ENCODE measurements at regions not wholly inside any gene's neighbourhood (a gene's known extent, or its start where the extent isn't known, plus 50 kb on each side); places are given as distances from the start of the nearest gene placed in this dataset.

DNA sequence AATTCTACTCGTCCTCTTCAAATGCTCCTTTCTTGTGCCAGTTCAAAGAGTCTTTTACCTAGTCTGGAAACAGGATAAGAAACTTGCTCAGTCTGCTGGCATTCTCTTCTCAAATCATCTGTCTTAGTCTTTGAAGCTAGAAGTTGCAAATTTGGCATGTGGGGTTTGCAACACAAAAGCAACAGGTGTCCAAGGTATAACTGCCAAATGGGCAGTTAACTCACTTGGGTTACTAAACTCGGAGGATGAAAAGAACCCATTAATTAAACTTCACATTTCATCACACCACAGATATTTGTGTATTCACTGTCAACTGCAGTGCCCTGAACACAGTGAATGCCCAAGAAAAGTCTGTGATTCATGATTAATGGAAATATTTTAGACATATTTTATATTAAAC is 108.0 kb upstream of the TARS1 start:
- no peak for DNase-seq

GRCh38 chr5:33334829-33335228 is 105.9 kb upstream of the TARS1 start:
- no peak for DNase-seq

DNA sequence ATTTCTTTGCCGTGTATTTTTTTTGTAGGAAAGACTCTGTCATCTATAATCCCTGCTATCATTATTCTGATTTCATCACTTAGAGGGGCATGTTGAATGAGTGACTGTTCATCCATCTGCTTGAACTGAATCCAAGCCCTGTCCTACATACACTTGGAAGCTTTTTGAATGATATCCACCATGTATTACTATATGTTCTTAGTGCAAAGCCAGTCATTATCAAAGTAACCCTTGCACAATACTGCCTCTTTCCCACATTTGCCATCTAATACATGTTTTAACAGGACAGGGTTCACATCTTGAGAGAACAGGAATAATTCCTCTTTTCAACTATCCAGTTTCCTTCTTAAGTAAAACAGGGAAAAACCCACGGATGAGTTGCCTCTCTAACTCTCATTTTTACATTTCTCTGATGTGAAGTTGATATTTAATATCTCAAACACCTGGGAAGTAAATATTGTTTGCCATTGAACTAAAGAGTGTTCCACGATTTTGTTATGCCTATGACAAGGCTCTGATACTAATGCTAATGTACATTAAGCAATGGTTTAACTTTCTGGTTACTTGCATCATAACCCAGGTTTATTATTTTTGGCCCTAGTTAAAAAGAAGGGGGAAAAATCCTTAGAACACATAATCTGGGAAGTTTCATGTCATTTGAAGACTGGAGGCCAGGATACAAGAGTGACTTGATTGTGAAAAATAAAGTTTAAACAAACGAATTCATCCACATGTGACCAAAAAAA is 103.7 kb upstream of the TARS1 start:
- no peak for DNase-seq

GRCh38 chr5:33337637-33337992 is 103.2 kb upstream of the TARS1 start:
- no peak for DNase-seq

DNA sequence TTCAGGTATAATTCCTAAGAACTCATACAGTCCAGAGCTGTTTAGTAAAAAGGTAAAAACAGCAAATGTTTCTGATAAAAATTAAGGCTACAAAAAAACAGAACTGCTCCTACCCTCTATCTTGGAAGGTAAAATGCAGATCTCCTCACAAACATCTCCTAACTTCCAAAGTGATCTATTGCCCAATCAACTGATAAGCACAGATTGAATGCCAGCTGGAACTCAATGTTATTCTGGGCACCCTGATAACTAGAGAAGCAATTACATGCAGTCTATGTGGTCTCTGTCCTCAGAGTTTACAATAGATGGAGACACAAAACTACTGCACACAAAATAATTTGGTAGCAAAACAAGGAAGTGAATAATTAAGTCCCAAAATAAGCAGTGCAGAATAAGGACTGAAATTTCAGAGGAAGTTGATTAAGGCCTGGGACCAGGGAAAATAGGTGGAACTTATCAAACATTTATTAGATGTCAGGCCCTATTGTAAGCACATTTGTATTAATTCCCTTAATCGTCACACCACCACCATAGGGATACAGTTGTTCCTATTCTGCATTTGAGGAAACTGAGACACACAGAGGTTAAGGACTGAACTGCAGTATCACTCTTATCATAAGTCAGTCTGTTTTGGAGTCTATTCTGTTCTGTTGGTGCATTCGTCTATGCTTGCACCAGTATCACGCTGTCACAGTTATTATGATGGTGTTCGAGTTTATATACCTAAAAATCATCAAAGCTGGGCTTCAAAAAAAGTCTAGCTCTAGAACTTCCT is 102.2 kb upstream of the TARS1 start:
- no peak for DNase-seq

DNA sequence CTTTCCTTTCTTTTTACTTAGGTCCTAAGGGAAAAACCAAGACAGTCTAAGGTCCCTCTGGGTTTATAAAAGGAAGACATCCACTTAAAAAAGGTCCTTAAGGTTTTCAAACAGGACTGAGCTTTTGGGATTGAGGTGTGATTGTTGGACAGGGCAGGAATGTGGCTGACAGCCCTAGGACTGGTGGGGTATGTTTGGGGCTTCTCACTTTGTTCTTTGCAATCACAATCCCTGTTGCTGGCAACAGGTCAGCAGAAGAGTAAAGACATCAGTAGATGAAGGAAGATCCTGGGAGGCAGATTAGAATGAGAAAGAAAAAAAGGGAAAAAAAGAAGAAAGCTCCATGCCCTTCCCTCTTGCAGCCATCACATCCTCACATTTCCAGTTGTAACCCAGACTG is 101.4 kb upstream of the TARS1 start:
- DNase-seq = no peak

DNA sequence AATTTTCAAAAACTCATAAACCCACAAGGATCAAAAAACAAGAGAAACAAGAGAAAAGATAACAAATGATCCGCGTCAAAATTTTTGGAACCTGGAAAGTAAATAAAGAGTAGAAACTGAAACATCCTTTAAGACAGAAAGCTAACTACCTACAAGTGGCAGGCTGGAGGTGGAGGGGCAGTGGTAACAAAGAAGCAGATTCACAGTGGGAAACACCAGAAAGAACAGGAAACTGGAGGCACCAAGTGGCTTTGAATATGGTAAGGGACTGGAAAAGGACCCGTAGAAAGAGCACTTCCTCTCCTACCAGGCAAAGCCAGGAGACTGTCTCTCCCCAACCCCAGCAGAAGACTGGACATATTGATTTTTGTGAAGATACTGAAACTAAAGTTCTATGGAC is 100.6 kb upstream of the TARS1 start:
- DNase-seq = no peak

DNA sequence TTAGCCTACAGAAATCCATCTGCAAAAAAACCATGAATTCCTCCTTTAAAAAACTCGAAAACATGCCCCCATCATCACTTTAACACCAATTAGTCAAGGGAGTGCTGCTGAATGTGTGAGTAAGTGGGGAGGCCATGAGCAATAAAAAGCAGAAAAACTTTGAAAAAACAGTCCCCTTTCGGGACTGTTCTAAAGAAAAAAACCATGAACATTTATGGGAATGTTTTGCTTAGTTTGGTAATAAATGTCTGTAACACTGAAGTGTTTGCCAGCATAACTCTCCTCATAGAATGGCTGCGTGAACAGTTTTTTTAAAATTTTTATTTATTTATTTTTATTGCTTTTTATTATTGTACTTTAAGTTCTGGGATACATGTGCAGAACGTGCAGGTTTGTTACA is 99.4 kb upstream of the TARS1 start:
- DNase-seq = no peak

DNA sequence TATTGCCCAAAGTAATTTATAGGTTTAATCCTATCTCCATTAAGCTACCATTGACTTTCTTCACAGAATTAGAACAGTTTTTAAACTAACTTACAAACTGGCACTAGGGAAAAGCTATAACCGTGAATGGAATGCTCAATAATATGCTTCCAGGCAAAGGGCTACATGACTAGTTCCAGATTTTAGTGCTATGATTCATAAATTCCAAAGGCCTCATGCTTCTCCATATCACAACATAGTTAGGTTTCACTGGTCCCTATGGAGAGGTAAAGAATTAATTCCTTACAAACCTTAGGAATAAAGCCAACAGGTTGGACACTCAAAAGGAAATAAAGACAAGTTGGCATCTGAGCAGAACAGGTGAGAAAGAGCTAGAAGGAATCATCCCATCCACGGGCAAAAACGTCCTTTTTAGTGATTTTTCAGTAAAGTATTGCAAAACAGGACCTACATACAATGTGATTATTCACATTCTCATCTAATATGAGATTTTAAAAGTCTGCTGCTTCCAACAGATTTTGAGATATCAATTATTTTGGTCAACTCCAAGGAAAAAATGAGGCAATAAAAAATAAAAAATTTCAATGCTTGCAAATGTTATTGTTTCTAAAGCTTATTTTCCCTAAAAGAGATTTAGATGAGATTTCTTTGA is 97.0 kb upstream of the TARS1 start:
- no peak for DNase-seq

DNA sequence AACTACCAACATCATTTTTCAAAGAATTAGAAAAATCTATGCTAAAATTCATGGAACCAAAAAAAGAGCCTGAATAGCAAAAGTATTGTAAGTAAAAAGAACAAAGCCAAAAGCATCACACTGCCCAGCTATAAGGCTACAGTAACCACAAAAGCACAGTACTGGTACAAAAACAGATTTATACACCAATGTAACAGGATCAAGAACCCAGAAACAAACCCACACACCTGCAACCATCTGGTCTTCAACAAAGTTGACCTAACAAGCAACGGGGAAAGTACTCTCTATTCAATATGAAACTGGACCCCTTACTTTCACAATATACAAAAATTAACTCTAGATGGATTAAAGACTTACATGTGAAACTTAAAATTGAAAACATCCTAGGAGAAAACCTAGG is 94.2 kb upstream of the TARS1 start:
- DNase-seq = no peak

GRCh38 chr5:33361781-33362180 is 79.0 kb upstream of the TARS1 start:
- DNase-seq = no peak

DNA sequence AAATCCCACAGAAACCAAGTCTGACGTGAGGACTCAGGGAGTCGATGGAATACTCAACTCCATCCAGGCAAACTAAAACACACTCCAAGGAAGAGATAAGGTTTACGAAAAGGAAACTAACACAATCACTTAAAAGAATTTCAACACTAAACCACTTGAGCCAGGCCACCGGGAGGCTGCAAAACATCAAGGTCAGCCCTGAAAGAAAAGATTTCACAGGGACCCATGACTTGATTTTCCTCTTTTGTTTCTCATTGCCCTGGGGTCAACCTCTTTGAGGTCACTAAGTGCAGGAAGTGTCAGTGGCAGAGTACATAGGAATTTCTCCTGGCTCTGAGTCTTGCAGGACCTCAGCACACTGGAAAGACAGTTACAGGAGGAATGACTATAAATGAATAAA is 77.8 kb upstream of the TARS1 start:
- DNase-seq = no peak

GRCh38 chr5:33363537-33363936 is 77.2 kb upstream of the TARS1 start:
- DNase-seq = no peak

- DNase-seq = no peak
Observed at GRCh38 chr5:33364406-33364805, 76.4 kb upstream of the TARS1 start.

GRCh38 chr5:33367416-33367815 is 73.3 kb upstream of the TARS1 start:
- no peak for DNase-seq

DNA sequence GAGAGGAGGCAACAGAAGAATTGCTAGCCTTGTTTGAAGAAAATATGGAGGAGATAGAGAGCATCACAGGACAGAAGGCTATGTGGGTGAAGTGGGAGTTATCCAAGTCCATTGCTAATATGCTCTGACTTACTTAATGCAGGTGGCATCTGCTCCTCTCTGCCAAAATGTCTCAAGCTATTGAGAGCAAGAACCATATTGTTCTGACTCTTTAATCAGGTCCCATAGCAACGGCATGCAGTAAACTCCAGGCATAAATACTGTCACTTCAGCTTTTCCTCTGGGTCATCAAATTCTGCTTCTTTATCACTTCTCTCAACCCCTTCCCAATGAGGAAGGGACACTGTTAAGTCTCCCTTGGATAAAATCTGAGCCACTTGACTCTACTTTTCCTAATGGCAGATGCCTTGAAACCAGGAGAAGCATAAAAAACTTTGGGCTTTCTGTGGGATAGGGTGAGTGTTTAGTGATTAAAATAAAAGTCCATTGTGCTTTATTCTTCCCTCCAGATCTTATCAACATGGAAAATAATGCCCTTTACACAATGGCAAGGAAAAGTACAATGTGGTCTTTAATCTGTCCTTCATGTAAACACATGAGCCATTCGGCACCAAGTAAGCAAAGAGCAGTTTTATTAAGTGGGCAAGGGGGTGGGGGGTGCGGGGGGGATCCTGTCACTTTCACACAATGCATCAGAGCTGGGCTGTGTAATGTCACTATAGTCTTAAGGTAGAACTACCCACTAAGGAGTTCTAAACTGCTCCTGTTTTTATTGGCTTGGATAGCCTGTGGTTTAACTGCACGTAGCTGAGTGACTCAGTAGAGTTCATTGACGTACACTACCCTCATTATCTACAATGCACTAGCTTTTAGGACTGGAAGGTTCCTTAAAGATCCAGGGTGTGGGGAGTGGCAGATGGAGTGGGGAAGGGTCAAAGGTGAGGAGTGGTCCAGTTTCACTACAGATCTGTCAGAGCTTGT is 71.0 kb upstream of the TARS1 start:
- no peak for DNase-seq

DNA sequence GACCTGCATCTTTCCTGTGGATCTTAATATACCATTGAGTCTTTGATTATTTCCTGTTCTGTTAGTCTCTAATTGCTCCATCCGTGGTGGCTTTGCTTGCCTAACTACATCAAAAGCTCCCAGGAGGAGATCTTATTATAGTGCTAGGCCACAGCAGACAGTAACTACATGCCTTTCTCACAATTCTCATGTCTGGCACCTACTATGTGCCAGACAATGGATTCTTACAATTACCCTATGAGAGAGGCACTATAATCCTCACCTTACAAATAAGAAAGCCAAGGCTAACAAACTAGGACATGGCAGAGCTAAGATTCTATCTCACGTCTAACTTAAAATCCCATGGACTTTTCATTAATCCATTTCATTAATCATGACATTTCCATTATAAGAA is 70.3 kb upstream of the TARS1 start:
- no peak for DNase-seq

DNA sequence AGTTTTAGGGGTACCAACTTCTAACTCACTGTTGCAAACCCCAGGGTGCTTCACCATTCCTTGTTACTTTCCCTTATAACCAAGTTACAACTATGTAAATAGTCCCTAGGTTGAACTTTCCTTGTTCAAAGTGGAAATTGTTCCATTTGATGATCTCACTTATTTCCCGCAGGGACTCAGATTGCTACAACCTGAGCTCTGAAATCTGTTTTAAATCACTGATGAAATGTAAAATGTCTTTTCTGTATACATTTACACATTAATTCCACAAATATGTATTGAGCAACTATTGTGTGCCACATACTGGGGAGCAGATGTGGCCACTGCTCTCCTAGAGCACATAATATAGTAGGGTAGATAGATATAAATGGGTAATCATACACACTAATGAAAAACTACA is 69.1 kb upstream of the TARS1 start:
- DNase-seq = no peak

- no peak for DNase-seq
Observed at GRCh38 chr5:33372721-33373472, 67.9 kb upstream of the TARS1 start.

GRCh38 chr5:33375900-33376299 is 64.9 kb upstream of the TARS1 start:
- no peak for DNase-seq

DNA sequence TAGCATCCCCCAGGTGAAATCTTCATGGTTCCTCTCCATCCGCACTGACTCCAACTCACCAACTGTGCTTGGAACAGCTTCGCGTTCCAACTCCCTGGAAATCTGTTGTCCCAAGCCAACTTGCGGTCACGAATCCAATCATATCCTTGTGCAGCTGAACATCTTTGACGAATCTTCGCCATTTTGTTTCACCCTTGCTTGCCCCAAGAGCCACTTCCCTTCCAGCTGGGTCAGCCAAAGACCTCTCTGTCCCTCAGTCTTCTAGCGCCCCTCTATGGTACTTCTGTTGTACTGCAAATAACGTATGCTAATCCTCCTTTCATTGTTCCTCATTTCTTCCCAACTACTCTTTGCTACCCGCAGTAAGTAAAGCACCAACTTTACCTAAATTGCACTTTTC is 61.0 kb upstream of the TARS1 start:
- DNase-seq = no peak

DNA sequence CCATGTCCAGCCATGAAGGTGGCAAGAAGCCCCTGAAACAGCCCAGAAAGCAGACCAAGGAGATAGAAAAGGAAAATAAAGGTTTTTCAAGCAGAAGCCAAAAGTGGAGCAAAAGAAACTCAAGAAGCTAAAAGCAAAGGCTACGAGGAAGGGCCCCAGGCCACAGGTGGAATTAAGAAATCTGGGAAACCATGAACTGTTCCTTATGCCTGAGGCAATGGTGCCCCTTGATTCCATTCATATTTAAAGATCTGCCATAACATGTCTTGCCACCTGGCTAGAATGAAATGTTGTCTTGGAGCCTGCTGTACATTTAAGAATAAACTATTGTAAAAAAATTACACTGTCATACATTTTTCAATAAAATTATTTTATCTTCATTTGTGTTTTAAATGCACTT is 59.5 kb upstream of the TARS1 start:
- no peak for DNase-seq
